ENCODE measurements at regions not wholly inside any gene's neighbourhood (a gene's known extent, or its start where the extent isn't known, plus 50 kb on each side); places are given as distances from the start of the nearest gene placed in this dataset.

GRCh38 chr6:133629970-133630369 is 258.9 kb upstream of the TCF21 start:
- Histone ChIP-seq H3K4me1 (no peaks in the 10 kb centered on the region), H3K27me3 (no peaks in the 10 kb centered on the region), H3K27ac (no peak overlapping the region), H3K36me3 (no peaks in the 10 kb centered on the region), H3K9me3 (no peaks in the 10 kb centered on the region), H3K4me3 (no peak overlapping the region)
- intact Hi-C loops (cut with DNase I) = no loop called here
- TF ChIP-seq CTCF (IDR thresholded peaks at IDR 0.05) = no peak
- DNase-seq = no peak
- ATAC-seq = no peak

GRCh38 chr6:133630651-133631050 is 258.3 kb upstream of the TCF21 start:
- intact Hi-C loops (cut with DNase I) = no loop called here
- Histone ChIP-seq H3K9me3 (no peaks in the 10 kb centered on the region), H3K36me3 (no peaks in the 10 kb centered on the region)

GRCh38 chr6:133631421-133631820 is 257.5 kb upstream of the TCF21 start:
- H3K9me3 ChIP-seq = no peaks in the 10 kb centered on the region
- no peak for ATAC-seq
- intact Hi-C loops (cut with DNase I) = no loop called here
- no peak overlapping the region for H3K27ac ChIP-seq
- H3K36me3 ChIP-seq = no peaks in the 10 kb centered on the region
- H3K4me3 ChIP-seq = no peak overlapping the region
- no peak for TF ChIP-seq CTCF (IDR thresholded peaks at IDR 0.05)
- 31 to 42% methylated on average over 1 of the region's 1 CpG for WGBS, 2 donors
- no peaks in the 10 kb centered on the region for H3K4me1 ChIP-seq
- H3K27me3 ChIP-seq = no peaks in the 10 kb centered on the region
- DNase-seq = no peak

More at GRCh38 chr6:133630651-133631050, 258.3 kb upstream of the TCF21 start:
- Histone ChIP-seq H3K27ac (no peak overlapping the region), H3K27me3 (no peaks in the 10 kb centered on the region), H3K4me3 (no peak overlapping the region), H3K4me1 (no peaks in the 10 kb centered on the region)
- TF ChIP-seq CTCF (IDR thresholded peaks at IDR 0.05) = no peak
- no peak for DNase-seq
- no peak for ATAC-seq
- 57 to 73% methylated on average over 2 of the region's 2 CpGs for WGBS, 2 donors

GRCh38 chr6:133632206-133632605 is 256.7 kb upstream of the TCF21 start:
- H3K36me3 ChIP-seq = no peaks in the 10 kb centered on the region
- intact Hi-C loops (cut with DNase I) = no loop called here
- ATAC-seq (no peak), DNase-seq (no peak)
- no peaks in the 10 kb centered on the region for H3K4me1 ChIP-seq
- H3K27me3 ChIP-seq = no peaks in the 10 kb centered on the region
- H3K27ac ChIP-seq = no peak overlapping the region
- H3K9me3 ChIP-seq = no peaks in the 10 kb centered on the region
- no peak for TF ChIP-seq CTCF (IDR thresholded peaks at IDR 0.05)
- WGBS, 2 donors = 31 to 47% methylated on average over 2 of the region's 2 CpGs
- no peak overlapping the region for H3K4me3 ChIP-seq

GRCh38 chr6:133632906-133633305 is 256.0 kb upstream of the TCF21 start:
- Histone ChIP-seq H3K4me3 (no peak overlapping the region), H3K27me3 (no peaks in the 10 kb centered on the region), H3K9me3 (no peaks in the 10 kb centered on the region), H3K4me1 (no peaks in the 10 kb centered on the region), H3K36me3 (no peaks in the 10 kb centered on the region), H3K27ac (no peak overlapping the region)
- DNase-seq = no peak
- no peak for TF ChIP-seq CTCF (IDR thresholded peaks at IDR 0.05)
- ATAC-seq = no peak
- WGBS, 2 donors = 54 to 62% methylated on average over 2 of the region's 2 CpGs
- intact Hi-C loops (cut with DNase I) = no loop called here
